K562 (cell line): ENCODE measurements at regions not wholly inside any gene's neighbourhood (a gene's known extent, or its start where the extent isn't known, plus 50 kb on each side); places are given as distances from the start of the nearest gene placed in this dataset.

ENCODE experiments used
- ATAC-seq: fragments of 200-7000 bp; cut with Tn5 transposase; 3 replicates; pipeline ENCODE4 v1.9.1; 2020; ENCODE audit warnings: moderate library complexity
- BruUV-seq: library from RNA; stranded (reverse); fragments of 400-500 nt; replicated peaks from 2 replicates; lab custom pipeline; 2021; lab: Mats Ljungman, UMichigan
- CTCF ChIA-PET: fragments of 300-600 bp; formaldehyde crosslinking; extraction: SDS; loops from one replicate; lab custom pipeline; 2021; ENCODE audit warnings: low intra/inter-chr PET ratio; lab: Yijun Ruan, JAX
- POLR2A ChIA-PET: fragments of 300-600, 350-650 bp; sonication (Branson Sonifier 250); formaldehyde crosslinking; extraction: SDS; loops from one replicate; lab custom pipeline; 2021; ENCODE audit warnings: antibody characterized with exemption, inconsistent platforms; lab: Yijun Ruan, JAX
- DNase-seq, 4 experiments: peaks; one replicate each; pipeline versions ENCODE4 v3.0.0 to v3.0.0-alpha.2; 2011 to 2018; ENCODE audit warnings: low spot score in 3 of 4, mixed read lengths in 3 of 4; ENCODE audit errors: extremely low read depth in 1 of 4
- FAIRE-seq: peaks from 2 replicates; lab custom pipeline; 2011; peaks lifted over from hg19 to GRCh38; lab: Jason Lieb, UNC
- H2AFZ ChIP-seq: 2 replicates; pipeline ENCODE4 v1.6.0; 2011; ENCODE audit warnings: low read depth, low read length, control low read depth, inconsistent platforms
- H3K27ac ChIP-seq: fragments of 200-600 bp; 3 replicates; pipeline ENCODE4 v1.8.0; 2011; ENCODE audit warnings: low read depth, mild to moderate bottlenecking, control low read depth, inconsistent platforms, low read length, moderate library complexity, mixed read lengths; ENCODE audit errors: extremely low read depth
- H3K27me3 ChIP-seq, 2 experiments: fragments of 300-600 bp in 1 of 2; 2 replicates in 1 of 2; 3 replicates in 1 of 2; pipeline versions ENCODE4 v1.6.0 to v1.8.0; 2011; ENCODE audit warnings: inconsistent platforms in 2 of 2, low read length in 2 of 2, mild to moderate bottlenecking in 1 of 2, mixed read lengths in 1 of 2, moderate library complexity in 1 of 2; ENCODE audit not compliant: control insufficient read depth in 2 of 2, insufficient read depth in 2 of 2
- H3K36me3 ChIP-seq: fragments of 300-600 bp; 3 replicates; pipeline ENCODE4 v1.8.0; 2011; ENCODE audit warnings: mild to moderate bottlenecking, low read length, inconsistent platforms; ENCODE audit not compliant: control insufficient read depth, insufficient read depth
- H3K4me1 ChIP-seq, 2 experiments: fragments of 200-600 bp in 1 of 2; replicated peaks in 1 of 2; 2 replicates in 1 of 2; 3 replicates in 1 of 2; pipeline versions ENCODE4 v1.5.1 to v1.8.0; 2011; ENCODE audit warnings: inconsistent platforms in 2 of 2, low read length in 2 of 2, mild to moderate bottlenecking in 1 of 2, mixed read lengths in 1 of 2, moderate library complexity in 1 of 2; ENCODE audit not compliant: control insufficient read depth in 2 of 2, insufficient read depth in 2 of 2
- H3K4me2 ChIP-seq: 2 replicates; pipeline ENCODE4 v1.6.1; 2011; ENCODE audit warnings: low read length, control low read depth, inconsistent platforms, mixed read lengths; ENCODE audit not compliant: insufficient read depth
- H3K4me3 ChIP-seq: fragments of 200-600 bp; sonication (generic), shearing (Covaris generic); 2 replicates; pipeline ENCODE4 v1.5.1; 2016; ENCODE audit warnings: control low read depth, inconsistent platforms
- H3K79me2 ChIP-seq: fragments of 200-600 bp; 3 replicates; pipeline ENCODE4 v1.8.0; 2011; ENCODE audit warnings: low read length, inconsistent platforms; ENCODE audit not compliant: control insufficient read depth, insufficient read depth
- H3K9ac ChIP-seq, 2 experiments: 2 replicates each; pipeline versions ENCODE4 v1.6.0 to v1.6.1; 2011; ENCODE audit warnings: low read depth in 2 of 2, low read length in 2 of 2, control low read depth in 1 of 2, inconsistent platforms in 1 of 2, mild to moderate bottlenecking in 1 of 2, mixed read lengths in 1 of 2; ENCODE audit not compliant: insufficient read depth in 1 of 2
- H3K9me1 ChIP-seq: one replicate; pipeline ENCODE4 v1.6.0; 2011; ENCODE audit warnings: inconsistent platforms, mild to moderate bottlenecking, low read length, moderate library complexity; ENCODE audit not compliant: control insufficient read depth, insufficient read depth
- H3K9me3 ChIP-seq: replicated peaks from 2 replicates; pipeline ENCODE4 v1.5.1; 2011; ENCODE audit warnings: low read depth, low read length, inconsistent platforms; ENCODE audit not compliant: control insufficient read depth, insufficient read depth
- H4K20me1 ChIP-seq: replicated peaks from 2 replicates; pipeline ENCODE4 v1.6.1; 2011; ENCODE audit warnings: low read length, inconsistent platforms, mixed read lengths; ENCODE audit not compliant: control insufficient read depth, insufficient read depth
- CCNT2 ChIP-seq: IDR thresholded peaks from 2 replicates; pipeline ENCODE4 v1.6.1; 2011; ENCODE audit warnings: borderline replicate concordance, low read depth, mild to moderate bottlenecking, moderate library complexity, mixed read lengths, low read length; ENCODE audit not compliant: insufficient read length; ENCODE audit errors: extremely low read depth
- DLX4 ChIP-seq: fragments of 250-450 bp; sonication (Bioruptor Pico); IDR thresholded peaks from 2 replicates; pipeline ENCODE4 v1.6.1; 2021; ENCODE audit warnings: mild to moderate bottlenecking
- MCM7 ChIP-seq, 2 experiments: fragments of 450-650 bp; IDR thresholded peaks; 2 replicates each; pipeline ENCODE4 v1.6.1; 2016 to 2018
- NUFIP1 ChIP-seq: fragments of 450-650 bp; IDR thresholded peaks from 2 replicates; pipeline ENCODE4 v1.6.1; 2018; ENCODE audit not compliant: partially characterized antibody
- PCBP2 ChIP-seq: fragments of 200-400 bp; formaldehyde crosslinking; IDR thresholded peaks from 2 replicates; pipeline ENCODE4 v1.6.1; 2018; ENCODE audit warnings: low read length, low read depth, mild to moderate bottlenecking, moderate library complexity; ENCODE audit not compliant: poor library complexity, severe bottlenecking
- RERE ChIP-seq: sonication (generic); formaldehyde crosslinking; IDR thresholded peaks from 2 replicates; pipeline ENCODE4 v1.8.0; 2023; ENCODE audit warnings: missing genetic modification reagents, mild to moderate bottlenecking, borderline replicate concordance
- TFE3 ChIP-seq: fragments of 450-650 bp; formaldehyde crosslinking; IDR thresholded peaks from 2 replicates; pipeline ENCODE4 v1.4.0; 2020; ENCODE audit warnings: mild to moderate bottlenecking, mixed read lengths
- ZBTB5 ChIP-seq: fragments of 450-650 bp; IDR thresholded peaks from 2 replicates; pipeline ENCODE4 v1.6.1; 2017; ENCODE audit warnings: antibody characterized with exemption
- WGBS: fragments of 100-300 bp; shearing (Covaris generic); methylation state at CpG from one replicate; pipeline ENCODE4 v1.1.6; 2016; ENCODE audit warnings: low coverage, mixed read lengths; ENCODE audit not compliant: insufficient coverage; ENCODE audit errors: missing lambda C conversion rate; 5-methylcytosine and 5-hydroxymethylcytosine counted together
- in situ Hi-C: fragments of 300-500 bp; cut with MboI; formaldehyde crosslinking; loops from 4 replicates; pipeline ENCODE4 v1.15.0; 2018; ENCODE audit warnings: inconsistent platforms, mixed read lengths
- intact Hi-C: fragments of 100-400 bp; cut with micrococcal nuclease; formaldehyde crosslinking; loops from 2 replicates; pipeline ENCODE4 v1.14.2; 2022

GRCh38 chr11:27563641-27564040, 57.1 kb upstream of the LIN7C start:
- Histone ChIP-seq H3K9me3 (no peaks in the 10 kb centered on the region), H2AFZ (no peak overlapping the region), H3K79me2 (no peaks in the 10 kb centered on the region), H3K4me3 (no peak overlapping the region), H4K20me1 (no peaks in the 10 kb centered on the region), H3K9ac (no peak overlapping the region), H3K4me2 (no peak overlapping the region), H3K36me3 (no peaks in the 10 kb centered on the region), H3K27me3 (no peaks in the 10 kb centered on the region), H3K27ac (no peak overlapping the region), H3K4me1 (no peaks in the 10 kb centered on the region), H3K9me1 (no peaks in the 10 kb centered on the region)
- DNase-seq, result no peak
- POLR2A ChIA-PET, result no interaction called here
- CTCF ChIA-PET, result no interaction called here
- ATAC-seq, result no peak
- intact Hi-C loops (no loop called here), in situ Hi-C loops (no loop called here)
- 0% methylated on average over 3 of the region's 3 CpGs for WGBS
- no peak for FAIRE-seq
- no TSS peak for BruUV-seq
- TF ChIP-seq TFE3 (CRISPR knock-in tag) (no peak), PCBP2 (no peak), DLX4 (no peak), MCM7 (IDR thresholded peaks at IDR 0.05) (no peak), NUFIP1 (no peak), CCNT2 (no peak), ZBTB5 (no peak), RERE (CRISPR knock-in tag) (no peak)
